Hepatocyte (in vitro differentiated cells): ENCODE measurements at regions not wholly inside any gene's neighbourhood (a gene's known extent, or its start where the extent isn't known, plus 50 kb on each side); places are given as distances from the start of the nearest gene placed in this dataset.
"Not testable (repeated sequence)": the region's sequence is repeated elsewhere in the genome, so short reads cannot be mapped to it uniquely, and the experiment has no call there.

Source experiments
- EZH2 ChIP-seq: fragments of 200-600 bp; sonication (generic); IDR thresholded peaks from 2 replicates; pipeline ENCODE4 v1.6.1; 2016; ENCODE audit warnings: antibody characterized with exemption, mild to moderate bottlenecking, borderline replicate concordance
- TF ChIP-seq, protein P1 (sequence below): fragments of 200-600 bp; sonication (generic); IDR thresholded peaks from 2 replicates; pipeline ENCODE4 v1.5.1; 2016; ENCODE audit warnings: antibody characterized with exemption, mild to moderate bottlenecking; ENCODE audit not compliant: poor library complexity

GRCh38 chr4:189736656-189737055 lies 204.0 kb upstream of the FRG1 start:
- not testable (repeated sequence) for TF ChIP-seq EZH2
- TF ChIP-seq, protein P1, sequence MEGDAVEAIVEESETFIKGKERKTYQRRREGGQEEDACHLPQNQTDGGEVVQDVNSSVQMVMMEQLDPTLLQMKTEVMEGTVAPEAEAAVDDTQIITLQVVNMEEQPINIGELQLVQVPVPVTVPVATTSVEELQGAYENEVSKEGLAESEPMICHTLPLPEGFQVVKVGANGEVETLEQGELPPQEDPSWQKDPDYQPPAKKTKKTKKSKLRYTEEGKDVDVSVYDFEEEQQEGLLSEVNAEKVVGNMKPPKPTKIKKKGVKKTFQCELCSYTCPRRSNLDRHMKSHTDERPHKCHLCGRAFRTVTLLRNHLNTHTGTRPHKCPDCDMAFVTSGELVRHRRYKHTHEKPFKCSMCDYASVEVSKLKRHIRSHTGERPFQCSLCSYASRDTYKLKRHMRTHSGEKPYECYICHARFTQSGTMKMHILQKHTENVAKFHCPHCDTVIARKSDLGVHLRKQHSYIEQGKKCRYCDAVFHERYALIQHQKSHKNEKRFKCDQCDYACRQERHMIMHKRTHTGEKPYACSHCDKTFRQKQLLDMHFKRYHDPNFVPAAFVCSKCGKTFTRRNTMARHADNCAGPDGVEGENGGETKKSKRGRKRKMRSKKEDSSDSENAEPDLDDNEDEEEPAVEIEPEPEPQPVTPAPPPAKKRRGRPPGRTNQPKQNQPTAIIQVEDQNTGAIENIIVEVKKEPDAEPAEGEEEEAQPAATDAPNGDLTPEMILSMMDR = not testable (repeated sequence)
